ENCODE measurements at regions not wholly inside any gene's neighbourhood (a gene's known extent, or its start where the extent isn't known, plus 50 kb on each side); places are given as distances from the start of the nearest gene placed in this dataset.

- no peak for TF ChIP-seq EZH2 (IDR thresholded peaks at IDR 0.05; ENCODE audit: borderline replicate concordance, insufficient read depth, low read depth, low read length, poor library complexity, severe bottlenecking)
- TF ChIP-seq CTCF (IDR thresholded peaks at IDR 0.05) = no peak
Measured at GRCh38 chr4:10212400-10212799, 95.8 kb upstream of the WDR1 start.

Data from B cell (primary cell).